Medulla oblongata (tissue), 1 donor: ENCODE measurements at regions not wholly inside any gene's neighbourhood (a gene's known extent, or its start where the extent isn't known, plus 50 kb on each side); places are given as distances from the start of the nearest gene placed in this dataset.
"Not testable (repeated sequence)": the region's sequence is repeated elsewhere in the genome, so short reads cannot be mapped to it uniquely, and the experiment has no call there.

ENCODE experiments used
- DNase-seq: peaks from one replicate; pipeline ENCODE4 v3.0.0-alpha.2; 2015; ENCODE audit errors: extremely low spot score

DNA sequence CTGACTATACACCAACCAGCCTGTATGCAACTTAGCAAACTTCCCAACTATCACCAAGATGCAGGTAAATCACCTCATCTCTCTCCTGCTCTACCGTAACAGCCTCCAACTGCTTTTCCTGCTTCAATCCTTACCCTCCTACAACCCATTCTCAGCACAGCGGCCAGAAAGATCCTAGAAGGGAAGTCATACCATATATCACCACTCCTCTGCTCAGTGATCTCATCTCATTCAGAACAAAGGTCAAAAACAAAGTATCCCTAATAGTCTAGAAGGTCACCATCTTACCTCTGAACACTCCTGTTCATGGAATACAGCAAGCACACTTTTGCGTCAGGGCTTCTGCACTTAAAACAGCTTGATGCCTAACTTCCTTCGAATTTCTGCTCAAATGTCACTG, 62.2 kb upstream of the RNF38 start:
- no peak for DNase-seq

DNA sequence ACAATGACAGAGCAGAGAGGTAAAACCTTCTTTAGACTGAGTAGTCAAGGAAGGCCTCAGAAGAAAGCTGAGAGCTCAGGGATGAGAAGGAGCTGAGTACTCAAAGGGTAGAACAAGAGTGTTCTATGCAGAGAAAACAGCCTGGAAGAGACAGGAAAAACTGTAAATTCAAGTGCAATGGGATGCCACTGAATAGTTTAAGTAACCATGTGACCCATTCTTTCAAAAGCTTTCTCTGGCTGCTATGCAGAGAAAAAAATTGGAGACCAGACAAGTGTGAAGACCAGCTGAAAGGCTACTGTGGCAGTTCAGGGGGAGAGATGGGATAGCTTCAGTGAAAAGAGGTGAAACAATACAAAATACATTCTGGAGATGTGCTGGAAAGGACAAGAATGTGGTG, 61.3 kb upstream of the RNF38 start:
- peak; percentile 70 for DNase-seq

DNA sequence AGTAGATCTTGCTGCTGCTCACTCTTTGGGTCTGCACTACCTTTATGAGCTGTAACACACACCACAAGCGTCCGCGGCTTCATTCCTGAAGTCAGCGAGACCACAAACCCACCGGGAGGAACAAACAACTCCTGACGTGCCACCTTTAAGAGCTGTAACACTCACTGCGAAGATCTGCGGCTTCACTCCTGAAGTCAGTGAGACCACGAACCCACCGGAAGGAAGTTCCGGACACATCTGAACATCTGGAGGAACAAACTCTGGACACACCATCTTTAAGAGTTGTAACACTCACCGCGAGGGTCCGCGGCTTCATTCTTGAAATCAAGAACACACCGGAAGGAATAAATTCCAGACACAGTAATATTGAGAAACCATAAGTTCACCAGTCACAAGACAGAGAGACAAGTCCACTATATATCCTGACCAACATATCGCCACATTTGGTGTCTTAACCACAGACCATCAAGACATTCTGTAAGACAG, 58.4 kb upstream of the RNF38 start:
- DNase-seq: not testable (repeated sequence)

DNA sequence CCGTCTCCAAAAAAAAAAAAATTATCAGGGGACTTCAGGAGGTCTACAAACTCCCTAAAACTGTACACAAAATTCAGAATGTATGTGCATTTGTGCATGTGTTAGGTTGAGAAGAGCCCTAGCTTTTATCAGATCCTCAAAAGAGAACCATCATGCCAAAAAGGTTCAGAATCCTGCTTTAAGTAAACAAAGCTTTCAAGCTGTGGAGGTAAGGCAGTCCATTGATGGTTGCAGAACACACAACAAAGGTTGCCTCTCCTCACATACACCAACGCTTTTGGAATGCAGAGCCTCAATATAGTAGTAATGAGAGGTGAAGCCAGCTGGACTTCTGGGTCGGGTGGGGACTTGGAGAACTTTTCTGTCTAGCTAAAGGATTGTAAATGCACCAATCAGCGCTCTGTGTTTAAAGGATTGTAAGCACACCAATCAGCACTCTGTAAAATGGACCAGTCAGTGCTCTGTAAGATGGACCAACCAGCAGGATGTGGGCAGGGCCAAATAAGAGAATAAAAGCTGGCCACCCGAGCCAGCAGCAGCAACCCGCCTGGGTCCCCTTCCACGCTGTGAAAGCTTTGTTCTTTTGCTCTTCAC, 57.9 kb upstream of the RNF38 start:
- DNase-seq: no peak

DNA sequence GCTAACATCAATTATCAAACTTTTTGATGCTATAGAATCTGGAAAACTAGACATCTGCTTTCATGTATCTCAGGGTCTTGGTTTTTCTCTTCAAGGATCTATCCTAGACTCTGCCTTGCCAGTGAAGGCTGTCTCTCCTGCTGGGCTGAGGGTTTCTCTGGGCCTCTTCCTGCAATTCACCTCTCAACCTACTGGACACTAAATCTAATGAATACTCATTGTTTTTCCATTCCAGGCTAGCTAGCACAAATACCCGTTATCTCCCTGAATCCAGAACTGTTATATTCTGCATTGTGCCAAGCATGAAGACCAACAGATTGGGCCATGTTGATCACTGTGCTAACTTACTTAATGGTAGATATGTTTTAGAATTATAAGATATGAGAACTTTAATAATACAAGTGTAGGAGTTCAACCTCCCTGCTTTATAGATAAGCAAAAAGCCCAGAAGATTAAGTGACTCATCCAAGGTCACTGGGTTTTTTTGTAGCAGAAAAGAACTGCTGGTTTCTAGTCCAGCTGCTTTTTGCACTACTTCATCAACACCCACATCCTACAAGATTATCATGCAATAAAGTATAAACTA, 56.5 kb upstream of the RNF38 start:
- no peak for DNase-seq

DNA sequence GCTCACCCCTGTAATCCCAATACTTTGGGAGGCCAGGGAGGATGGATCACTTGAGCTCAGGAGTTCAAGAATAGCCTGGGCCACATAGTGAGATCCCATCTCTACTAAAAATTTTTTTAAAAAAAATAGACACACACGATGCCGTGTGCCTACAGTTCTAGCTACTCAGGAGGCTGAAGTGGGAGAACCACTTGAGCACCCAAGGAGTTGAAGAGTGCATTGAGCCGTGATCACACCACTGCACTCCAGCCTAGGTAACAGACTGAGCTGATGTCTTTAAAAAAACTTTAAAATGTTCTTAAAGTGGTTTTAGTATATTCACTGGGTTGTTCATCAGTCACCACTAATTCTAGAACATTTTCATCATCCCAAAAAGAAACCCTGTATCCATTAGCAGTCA, 51.9 kb upstream of the RNF38 start:
- no peak for DNase-seq

DNA sequence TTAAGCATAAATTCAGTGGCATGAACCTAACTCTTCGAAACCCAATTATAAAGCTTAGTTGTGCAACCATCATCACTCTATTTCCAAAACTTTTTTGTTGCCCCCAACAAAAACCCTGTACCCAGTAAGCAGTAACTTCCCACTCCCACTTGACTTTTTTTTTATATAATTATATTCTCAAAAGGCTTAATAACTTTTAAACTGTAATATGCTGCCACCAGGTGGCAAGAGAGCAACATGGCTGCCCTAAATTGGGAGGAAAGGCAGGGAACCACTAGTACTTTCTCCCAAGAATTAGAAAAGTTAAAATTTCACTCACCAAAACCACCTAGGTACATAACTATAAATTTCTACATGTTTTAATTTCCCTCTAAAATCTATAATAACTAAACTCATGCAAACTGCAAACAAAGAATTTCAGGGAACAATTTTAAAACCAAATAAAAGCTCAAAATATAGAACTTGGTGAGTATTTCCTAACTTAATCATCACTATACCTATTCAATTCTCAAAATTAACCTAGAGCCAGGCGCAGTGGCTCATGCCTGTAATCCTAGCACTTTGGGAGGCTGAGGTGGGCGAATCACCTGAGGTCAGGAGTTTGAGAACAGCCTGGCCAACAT, 50.2 kb upstream of the RNF38 start:
- DNase-seq: peak; percentile 82
